ENCODE measurements at regions not wholly inside any gene's neighbourhood (a gene's known extent, or its start where the extent isn't known, plus 50 kb on each side); places are given as distances from the start of the nearest gene placed in this dataset.

DNA sequence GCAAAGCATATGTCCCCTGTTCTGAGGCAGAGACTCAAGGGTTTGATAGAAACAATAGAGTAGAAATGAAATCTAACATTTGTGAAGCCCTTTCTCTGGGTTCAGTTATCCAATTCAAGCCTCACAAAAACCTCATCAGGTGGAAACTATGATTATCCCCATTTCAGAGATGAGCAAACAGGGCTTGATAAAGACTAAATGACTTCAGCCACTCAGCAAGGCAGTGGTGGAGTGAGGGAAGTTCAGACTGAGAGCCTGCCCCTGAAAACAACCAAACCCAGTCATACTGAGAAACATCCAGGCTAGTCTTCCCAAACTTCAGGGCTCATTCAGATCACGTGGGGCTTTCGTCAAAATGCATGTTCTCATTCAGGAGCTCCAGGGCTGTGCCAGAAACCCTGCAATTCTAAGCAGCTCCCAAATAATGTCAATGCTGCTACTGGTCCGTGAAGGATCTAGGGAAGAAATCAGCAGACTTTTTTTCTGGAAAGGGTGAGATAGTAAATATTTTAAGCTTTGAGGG, 109.6 kb upstream of the KIT start:
- no peak for DNase-seq

DNA sequence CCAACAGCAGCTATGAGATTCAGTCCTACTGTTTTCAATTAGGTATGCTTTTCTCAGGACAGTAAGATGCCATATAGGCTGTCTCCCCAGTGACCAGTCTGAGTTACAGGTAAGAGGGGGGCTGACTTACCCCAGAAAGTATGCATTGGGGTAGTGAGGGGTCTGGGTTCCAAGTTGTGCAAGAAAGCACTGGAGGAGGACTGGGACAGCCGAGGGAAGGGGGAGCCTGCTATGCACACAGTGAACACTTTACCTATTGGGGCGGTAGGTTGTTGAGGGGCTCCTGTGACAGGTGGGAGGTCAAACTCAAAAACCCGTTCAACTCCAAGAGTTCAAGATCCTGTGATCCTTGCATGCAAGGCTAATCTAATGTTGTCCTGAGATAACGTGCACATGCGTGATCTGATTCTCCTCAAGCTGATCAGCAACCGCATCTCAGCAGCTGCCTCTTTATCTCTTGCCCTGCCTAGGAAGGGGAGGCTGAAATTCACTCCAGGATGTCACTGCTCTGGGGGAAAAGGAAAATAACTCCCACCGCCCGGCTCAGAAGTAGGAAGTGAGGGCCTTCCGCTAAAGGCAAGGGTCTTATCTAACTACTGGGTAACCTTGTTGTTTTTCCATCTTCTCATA, 108.8 kb upstream of the KIT start:
- DNase-seq, result no peak

DNA sequence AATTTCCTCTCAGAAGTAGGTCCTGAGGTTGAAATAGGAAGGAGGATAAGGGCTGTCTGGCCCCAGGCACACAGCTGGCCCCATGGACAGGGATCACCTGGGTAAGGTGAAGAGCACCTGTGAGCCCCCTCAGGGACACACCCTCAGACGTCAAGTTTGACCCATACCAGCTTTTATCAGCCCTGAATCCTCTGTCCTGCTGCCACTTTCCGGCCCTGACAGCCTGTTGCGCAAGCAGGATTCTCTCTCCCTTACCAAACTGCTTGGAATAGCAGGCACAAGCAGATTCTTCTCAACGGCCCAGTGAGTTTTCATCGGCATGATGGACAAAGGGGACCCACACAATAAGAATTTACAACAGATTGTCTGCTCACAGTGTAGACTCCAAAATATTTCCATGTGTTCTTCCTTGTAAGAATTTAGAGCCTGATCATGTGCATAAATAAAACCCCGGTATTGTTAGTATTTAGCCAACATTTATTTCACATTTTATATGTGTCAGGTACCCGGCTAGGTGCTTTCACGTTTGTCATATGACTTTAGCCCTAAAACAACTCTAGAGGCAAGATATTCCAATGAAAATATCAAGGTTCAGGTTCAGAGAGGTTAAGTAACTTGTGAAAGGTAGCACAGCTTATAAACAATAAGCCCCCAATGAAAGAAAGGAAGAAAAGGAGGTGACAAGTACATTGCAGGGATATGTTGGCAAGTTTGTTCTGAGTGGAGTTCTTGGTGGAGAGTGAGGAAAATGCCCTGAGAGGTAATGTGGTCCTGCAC, 107.2 kb upstream of the KIT start:
- DNase-seq, result no peak

DNA sequence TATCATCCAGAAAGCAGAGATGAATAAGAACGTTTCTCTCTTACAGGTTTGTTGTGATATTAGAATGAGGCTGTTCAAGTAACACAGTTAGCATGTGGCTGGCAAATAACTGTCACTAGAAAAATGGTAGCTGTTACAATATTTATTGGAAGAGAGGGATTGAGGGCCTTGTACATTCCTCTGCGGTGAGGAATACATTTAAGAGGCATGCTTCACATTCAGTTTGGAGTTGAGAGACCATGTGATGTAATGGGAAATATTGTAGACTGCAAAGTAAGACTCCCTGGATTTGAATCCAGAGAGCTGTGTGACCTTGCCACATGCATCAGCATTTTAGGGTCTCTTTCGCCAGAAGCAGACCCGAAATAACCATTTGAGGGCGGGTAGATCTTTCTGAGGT, 104.8 kb upstream of the KIT start:
- DNase-seq, result no peak

DNA sequence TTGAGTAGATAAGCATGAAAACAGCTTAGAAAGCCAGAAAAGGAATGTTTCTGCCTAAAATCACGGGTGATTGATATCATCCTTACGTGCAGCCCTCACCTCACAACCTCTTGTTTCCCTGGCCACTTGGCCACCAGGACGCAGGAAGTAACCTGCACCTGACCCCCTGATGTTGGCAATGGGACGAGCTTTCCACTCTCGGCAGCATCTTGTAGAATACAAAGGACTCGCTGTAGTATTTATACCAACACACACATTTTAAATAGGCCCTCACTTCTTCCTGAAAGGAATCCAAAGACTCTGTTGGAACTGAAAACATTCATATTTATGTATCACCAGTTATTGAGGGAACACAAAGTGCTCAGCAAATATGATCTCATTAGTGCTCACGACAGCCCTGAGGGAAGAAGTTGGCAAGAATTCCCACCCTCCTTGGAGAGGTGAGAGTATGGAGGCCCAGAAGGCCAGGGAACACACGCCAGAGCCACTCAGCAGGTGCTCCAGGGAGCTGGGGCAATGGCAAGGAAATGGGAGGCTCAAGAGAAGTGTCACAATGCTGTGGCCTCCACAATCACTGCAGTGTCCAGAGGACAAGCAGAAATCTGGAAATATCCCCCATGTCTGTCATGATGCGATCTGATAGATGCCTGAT, 103.3 kb upstream of the KIT start:
- DNase-seq, result no peak

DNA sequence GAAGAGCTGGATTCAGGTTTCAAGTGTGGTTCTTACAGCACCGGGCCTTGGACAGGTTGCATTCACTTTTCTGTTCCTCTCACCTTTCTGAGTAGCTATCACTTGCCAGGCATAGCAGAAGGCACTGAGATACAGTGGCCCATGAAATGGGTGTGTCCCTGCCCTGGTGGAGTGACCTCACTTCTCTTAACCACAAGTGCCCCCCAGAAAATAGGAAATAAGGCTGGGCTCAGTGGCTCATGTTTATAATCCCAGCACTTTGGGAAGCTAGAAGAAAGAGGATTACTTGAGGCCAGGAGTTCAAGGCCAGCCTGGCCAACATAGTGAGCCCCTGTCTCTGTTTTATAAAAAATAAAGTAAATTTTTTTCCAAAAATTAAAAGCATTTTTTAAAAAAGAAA, 101.7 kb upstream of the KIT start:
- DNase-seq, result no peak

DNA sequence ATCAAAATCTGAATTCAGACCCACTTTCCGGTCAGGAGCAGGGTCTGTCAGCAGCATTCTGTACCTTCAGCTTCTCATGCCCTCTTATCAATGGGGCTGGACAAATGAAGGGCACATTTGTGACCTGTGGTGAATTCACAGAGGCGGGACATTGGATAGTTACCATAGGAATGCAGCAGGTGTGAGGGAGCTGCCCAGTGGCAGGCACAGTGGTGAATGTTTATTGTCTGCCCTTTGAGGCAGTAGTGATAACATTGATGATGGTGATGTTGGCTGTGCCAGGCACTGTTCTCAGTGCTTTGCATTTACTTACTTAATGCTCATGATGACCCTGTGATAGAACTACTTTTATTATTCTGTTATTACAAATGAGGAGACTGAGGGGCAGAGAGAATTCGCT, 101.2 kb upstream of the KIT start:
- DNase-seq, result no peak

DNA sequence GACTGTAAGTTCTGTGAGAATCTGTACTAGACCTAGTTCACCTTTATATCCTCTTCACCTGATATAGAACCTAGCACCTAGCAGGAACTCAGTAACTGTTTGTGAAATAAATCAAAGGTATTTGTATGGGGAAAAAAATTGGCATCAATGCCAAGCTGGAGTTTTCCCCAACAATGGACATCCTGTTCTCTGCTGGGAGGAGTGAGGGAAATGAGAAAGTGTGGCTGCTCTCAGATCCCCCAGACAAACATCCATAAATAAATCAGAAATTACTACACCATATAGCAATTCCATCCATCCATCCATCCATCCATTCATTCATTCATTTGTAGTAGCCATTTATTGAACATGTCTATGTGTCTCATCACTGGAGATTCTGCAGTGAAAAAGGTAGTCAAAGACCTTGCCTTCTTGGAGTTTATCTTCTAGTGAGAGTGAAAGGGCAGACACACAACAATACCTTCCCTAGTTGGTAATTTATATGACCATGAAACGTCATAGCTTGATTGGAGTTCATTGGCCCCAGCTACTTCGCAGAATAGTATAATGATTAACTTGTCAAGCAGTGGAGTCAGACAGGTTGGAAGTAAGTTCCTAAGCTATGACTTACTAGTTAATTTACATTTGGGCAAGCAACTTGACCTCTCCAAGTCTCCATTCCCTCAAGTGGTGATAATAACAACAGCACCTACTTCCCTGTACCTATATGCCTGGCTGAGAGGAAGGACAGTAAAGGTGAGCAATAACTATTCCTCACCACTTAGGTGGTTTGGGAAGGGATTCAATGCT, 98.7 kb upstream of the KIT start:
- DNase-seq, result no peak

DNA sequence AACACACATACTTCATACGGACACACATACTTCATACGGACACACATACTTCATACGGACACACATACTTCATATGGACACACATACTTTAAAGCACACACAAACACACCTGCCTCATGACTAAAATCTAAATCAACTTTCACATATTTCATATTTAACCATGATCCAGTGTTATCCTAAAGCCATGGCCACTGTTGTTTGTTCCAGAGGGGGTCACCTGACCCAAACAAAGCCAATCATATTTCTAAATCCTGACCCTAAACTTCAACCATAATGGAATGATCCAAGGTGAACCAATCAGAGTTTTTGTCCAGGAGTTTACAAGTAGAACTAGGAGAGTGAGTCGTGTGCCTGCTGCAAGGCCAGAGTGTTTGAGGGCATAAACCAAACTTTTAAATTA, 97.2 kb upstream of the KIT start:
- DNase-seq, result no peak

DNA sequence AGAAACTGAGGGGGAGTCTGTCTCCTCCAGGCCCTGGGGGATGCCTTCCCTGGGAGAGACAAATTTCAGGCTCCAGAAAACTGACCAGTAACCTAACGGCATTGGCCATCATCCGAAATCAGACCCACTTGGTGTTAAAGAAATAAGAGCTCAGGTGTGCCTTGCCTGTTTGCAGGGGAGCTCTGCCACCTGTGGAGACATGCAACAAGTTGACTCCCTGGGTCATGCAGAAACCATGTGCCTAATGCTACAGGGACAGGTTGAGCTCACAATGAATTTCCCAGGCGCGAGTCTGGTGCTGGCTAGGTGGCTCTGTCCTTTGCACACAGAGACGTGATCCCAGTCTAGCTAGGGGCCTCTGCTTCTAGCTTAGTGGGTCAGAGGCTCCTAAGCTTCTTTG, 95.8 kb upstream of the KIT start:
- no peak for DNase-seq

DNA sequence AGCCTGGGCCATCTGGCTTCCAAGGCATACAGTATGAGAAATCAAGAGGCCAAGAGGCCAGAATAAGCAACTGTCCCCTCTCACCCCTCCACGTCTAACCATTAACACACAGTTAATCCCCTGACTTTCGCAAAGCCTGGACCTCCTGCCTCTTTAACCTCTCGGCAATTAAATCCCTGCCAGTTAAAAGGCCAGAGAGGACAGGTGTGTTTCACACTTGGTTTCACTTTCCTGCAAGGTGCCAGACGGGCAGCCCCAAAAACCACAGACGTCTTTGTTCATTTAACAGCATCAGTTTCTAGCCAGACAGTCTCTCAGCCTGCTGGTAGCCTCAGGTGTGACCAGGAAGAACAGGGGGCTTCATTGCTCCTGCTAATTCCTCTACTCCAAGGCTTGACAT, 91.1 kb upstream of the KIT start:
- DNase-seq, result no peak

DNA sequence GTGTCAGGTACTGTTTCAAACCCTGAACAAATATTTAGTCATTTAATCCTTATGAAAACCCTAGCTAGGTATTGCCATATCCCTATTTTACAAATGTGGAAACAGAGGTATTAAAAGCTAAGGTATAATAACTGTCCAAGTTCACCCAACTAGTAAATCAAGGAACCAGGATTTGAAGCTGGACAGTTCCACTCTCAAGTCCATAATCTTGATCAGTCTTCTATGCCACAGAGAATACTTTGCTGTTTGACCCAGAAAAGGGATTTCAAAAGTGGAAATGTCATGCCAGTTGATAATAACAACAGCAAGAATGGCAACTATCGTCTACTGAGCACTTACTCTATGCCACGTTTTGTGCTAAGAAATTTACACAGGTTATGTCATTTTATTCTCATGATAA, 90.4 kb upstream of the KIT start:
- DNase-seq, result no peak

DNA sequence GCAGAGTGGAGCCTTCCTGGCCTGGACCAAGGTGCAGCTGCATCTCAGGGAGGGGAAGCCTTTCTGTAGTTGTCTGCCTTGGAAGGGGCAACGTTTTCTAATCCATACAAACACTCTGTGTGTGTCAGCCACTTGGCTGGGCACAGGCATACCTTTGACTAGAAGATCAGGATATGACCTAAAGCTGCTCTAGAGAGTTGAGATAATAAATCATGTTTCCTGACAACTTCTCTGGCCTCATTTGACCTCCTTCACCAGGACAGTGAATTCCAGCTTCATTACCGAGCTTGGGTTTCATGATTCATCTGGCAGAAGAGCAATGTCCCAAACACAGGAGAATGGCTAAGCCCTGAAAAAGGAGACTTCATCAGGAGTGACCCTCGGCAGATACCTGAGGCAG, 89.6 kb upstream of the KIT start:
- no peak for DNase-seq

DNA sequence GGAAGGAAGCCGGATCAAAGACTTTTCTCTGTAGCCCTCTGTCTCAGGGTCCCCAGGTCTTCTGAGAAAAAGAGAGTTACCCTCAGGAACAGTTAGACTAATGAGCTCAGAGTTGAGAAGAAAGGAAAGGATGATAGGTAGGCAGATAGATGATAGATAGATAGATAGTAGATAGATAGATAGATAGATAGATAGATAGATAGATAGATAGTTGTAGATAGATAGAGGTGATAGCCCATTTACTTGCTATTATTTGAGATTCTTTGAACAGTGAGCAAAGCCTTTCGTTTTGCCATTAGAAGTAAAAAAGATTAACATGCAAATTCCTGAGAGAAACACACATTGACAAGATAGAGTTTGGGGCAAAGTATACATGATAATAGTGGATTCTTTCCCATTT, 86.9 kb upstream of the KIT start:
- DNase-seq, result no peak

DNA sequence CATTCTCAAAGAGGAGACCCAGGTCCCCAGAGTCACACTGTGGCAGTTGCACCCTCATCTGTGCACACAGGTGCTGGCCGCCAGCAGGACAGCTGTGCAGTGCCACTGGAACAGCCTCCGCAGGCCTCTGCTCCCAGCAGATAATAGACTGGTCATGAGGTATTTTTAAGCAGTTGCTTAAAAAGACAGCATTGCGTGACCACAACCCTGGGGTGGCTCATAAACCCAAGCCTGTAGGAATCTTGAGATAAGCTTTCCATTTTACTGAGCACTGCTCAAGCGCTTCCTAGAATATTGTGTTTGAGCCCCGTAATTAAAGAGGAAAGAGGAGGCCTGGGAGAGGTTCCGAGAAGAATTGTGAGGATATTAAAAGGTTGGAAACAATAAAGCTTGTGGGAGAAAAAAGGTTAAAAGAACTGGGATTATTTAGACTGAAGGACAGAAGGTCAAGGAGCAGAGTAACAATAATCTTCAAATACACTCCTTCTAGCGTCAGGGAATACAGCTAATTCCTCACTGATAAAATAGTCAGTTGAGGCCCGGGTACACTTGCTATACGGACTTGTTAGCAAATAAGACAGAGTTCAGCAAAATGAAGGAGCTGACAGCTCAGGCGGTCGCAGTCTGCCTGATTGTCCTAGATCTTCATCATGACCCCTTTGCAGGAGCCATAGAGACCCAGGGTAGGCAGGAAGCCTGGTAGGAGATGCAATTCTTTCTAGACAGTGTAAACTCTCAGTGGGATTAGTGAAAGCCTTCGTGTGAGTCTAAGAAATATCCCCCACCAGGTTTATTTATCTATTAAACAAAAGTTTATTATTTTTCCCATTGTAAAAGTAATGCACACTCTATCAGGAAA, 86.2 kb upstream of the KIT start:
- DNase-seq, result no peak

DNA sequence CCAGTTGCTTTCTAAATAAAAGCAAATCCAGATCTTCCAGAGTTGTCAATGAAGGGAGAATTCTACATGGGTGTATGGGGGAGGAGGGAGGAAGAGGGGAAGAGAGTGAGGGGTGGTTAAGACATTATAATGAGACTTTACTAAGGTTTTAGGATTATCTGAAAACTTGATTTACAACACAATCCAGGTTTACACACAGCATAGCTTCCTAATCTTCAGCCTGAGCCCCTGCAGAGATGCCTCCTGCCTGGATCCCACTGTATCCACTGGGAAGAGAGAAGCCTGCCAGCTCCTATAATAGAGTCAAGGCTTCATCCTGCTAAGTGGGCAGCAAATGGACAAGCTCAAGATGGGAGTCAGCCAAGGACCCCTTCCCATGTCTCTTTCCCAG, 85.6 kb upstream of the KIT start:
- no peak for DNase-seq

DNA sequence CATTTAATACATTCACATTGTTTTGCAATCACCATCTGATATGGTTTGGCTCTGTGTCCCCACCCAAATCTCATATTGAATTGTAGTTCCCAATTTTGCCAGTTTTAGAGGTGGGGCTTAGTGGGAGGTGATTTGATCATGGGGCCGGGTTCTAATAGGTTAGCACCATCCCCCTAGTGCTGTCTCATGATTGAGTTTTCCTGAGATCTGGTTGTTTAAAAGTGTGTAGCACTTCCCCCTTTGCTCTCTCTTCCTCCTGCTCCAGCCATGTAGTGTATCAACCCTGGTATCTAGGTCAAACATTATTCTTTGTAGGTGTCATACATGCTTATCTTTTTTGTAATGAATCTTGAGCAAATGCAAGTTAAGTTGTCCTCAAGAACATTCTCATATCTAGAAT, 83.3 kb upstream of the KIT start:
- no peak for DNase-seq

DNA sequence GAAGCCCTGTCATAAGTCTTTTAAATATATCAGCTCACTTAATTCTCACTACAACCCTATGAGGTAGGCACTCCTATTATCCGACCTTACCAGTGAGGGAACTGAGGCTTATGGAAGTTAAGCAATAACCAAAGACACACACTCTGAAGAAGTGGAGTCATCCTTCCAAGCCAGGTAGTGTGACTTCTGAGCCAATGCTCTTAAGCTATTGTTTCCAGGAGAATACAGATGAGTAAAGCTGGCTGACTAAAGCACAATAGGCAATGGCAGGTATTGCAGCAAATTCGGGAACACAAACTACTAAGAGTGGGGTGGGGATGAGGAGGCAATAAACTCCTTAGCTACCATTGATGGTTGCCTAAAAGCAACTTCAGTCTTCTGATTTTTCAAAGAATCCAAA, 81.8 kb upstream of the KIT start:
- DNase-seq, result no peak

DNA sequence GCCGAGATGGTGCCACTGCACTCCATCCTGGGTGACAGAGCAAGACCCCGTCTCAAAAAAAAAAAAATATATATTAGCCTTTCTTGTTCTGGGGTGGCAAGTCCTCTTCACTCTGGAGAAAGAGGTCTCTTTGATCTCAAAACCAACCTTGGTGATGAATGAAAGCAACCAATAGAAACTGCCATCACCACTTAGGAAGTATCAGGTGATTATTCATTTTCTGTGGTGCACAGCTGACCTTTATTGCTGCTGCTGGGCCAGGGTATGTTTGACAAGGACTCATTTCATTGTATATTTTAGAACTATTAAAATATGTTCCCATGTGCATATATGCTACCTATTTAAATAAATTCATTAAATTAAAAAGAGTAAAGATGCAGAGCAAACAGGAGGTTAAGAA, 76.0 kb upstream of the KIT start:
- no peak for DNase-seq

DNA sequence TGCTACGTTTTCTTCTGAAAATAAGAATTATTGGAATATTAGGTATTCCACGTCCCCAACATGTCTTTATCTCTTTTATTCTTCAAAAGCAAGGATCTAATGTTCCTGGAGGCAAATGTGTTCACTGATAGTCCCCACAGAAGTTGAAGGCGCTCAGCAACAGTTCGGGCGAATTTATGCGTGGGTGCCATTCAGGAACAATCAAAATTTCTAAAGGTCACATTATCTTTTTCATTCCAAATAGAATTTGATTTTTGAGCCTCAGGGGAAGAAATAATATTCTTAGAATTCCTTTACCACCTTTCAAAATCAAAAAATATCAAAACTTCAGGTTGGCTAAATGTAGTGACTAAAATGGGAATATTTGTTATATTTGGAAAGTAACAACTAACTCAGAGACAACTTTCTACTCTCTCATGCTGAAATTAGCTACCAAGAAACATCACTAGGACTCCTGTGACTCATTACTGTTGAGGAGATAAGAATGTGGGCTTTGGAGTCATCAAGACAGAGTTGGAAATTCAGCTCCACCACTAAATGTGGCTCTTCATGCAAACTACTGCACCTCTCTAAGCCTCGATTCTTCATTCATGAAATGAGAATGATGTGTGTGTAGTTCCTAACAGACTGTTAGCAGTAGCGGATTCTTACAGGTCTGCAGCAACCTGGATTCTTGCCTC, 72.3 kb upstream of the KIT start:
- DNase-seq, result no peak

DNA sequence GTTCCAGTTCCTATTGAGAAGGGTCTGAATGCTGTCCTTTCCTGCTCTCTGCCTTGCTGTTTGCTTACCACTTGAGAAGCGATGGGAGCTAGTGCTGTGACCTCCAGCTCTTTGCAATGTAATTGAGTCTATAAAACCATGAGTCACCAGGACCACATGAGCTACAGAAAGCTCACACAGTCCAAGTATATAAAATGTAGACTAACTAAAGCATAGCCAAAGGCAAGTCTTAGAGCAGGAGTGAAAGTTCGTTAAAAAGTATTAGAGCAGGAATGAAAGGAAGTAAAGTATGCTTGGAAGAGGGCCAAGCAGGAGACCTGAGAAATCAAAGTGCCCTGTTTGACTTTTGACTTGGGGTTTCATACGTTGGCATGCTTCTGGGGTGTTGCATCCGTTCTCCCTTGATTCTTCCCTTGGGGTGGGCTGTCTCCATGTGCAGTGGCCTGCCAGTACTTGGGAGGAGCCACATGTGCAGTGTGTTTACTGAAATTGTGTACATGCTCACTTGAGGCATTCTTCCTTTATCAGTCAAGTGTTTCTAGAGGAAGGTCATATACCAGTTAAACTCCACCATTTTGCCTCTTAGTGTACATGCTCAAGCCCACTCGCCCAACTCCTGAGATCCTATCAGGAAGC, 71.3 kb upstream of the KIT start:
- no peak for DNase-seq

Measured in NCI-H1436 (cell line).